GM23338 (cell line): ENCODE measurements at regions not wholly inside any gene's neighbourhood (a gene's known extent, or its start where the extent isn't known, plus 50 kb on each side); places are given as distances from the start of the nearest gene placed in this dataset.

ENCODE experiments used
- ATAC-seq: fragments of 200-7000 bp; cut with Tn5 transposase; 3 replicates; pipeline ENCODE4 v1.9.1; 2020
- DNase-seq: peaks from one replicate; pipeline ENCODE4 v3.0.0-alpha.2; 2015; ENCODE audit warnings: low spot score
- H2AFZ ChIP-seq: fragments of 200-600 bp; sonication (generic); 2 replicates; pipeline ENCODE4 v1.8.0; 2016; ENCODE audit warnings: antibody characterized with exemption, mild to moderate bottlenecking, moderate library complexity
- H3F3A ChIP-seq: fragments of 200-600 bp; sonication (generic); replicated peaks from 2 replicates; pipeline ENCODE4 v1.8.0; 2017; ENCODE audit warnings: antibody characterized with exemption, mixed run types, low read depth
- H3K27ac ChIP-seq: fragments of 200-600 bp; sonication (generic); 2 replicates; pipeline ENCODE4 v1.6.1; 2016; ENCODE audit warnings: low read depth
- H3K27me3 ChIP-seq: fragments of 200-600 bp; sonication (generic); 2 replicates; pipeline ENCODE4 v1.8.0; 2016; ENCODE audit warnings: mild to moderate bottlenecking, mixed run types, moderate library complexity; ENCODE audit not compliant: insufficient read depth
- H3K36me3 ChIP-seq: fragments of 200-600 bp; sonication (generic); 2 replicates; pipeline ENCODE4 v1.8.0; 2016; ENCODE audit warnings: mild to moderate bottlenecking; ENCODE audit not compliant: insufficient read depth
- H3K4me1 ChIP-seq: fragments of 200-600 bp; sonication (generic); 2 replicates; pipeline ENCODE4 v1.8.0; 2016; ENCODE audit warnings: mild to moderate bottlenecking, moderate library complexity; ENCODE audit not compliant: insufficient read depth
- H3K4me2 ChIP-seq: fragments of 200-600 bp; sonication (generic); 2 replicates; pipeline ENCODE4 v1.7.1; 2017; ENCODE audit warnings: mixed run types
- H3K4me3 ChIP-seq: fragments of 200-600 bp; sonication (generic); 2 replicates; pipeline ENCODE4 v1.6.1; 2016; ENCODE audit warnings: mixed run types
- H3K79me2 ChIP-seq: fragments of 200-600 bp; sonication (generic); replicated peaks from 2 replicates; pipeline ENCODE4 v1.8.0; 2017; ENCODE audit warnings: mild to moderate bottlenecking; ENCODE audit not compliant: insufficient read depth
- H3K9me2 ChIP-seq: fragments of 200-600 bp; sonication (generic); 2 replicates; pipeline ENCODE4 v1.8.0; 2017; ENCODE audit not compliant: insufficient read depth
- H4K20me1 ChIP-seq: fragments of 200-600 bp; sonication (generic); replicated peaks from 2 replicates; pipeline ENCODE4 v1.8.0; 2017; ENCODE audit warnings: mild to moderate bottlenecking; ENCODE audit not compliant: insufficient read depth
- H3K27ac Mint-ChIP-seq: 2 replicates; pipeline ENCODE4 v1.8.0; 2020; ENCODE audit warnings: inconsistent platforms, mild to moderate bottlenecking, moderate library complexity, mixed read lengths
- H3K27me3 Mint-ChIP-seq: 3 replicates; pipeline ENCODE4 v1.8.0; 2022; ENCODE audit warnings: low read depth, mild to moderate bottlenecking, moderate library complexity, mixed read lengths, inconsistent platforms; ENCODE audit not compliant: insufficient read depth, poor library complexity
- H3K36me3 Mint-ChIP-seq: 3 replicates; pipeline ENCODE4 v1.8.0; 2021; ENCODE audit warnings: low read depth, mild to moderate bottlenecking, inconsistent platforms, moderate library complexity, mixed read lengths
- H3K4me1 Mint-ChIP-seq: 3 replicates; pipeline ENCODE4 v1.8.0; 2020; ENCODE audit warnings: mild to moderate bottlenecking, inconsistent platforms, mixed read lengths
- H3K4me3 Mint-ChIP-seq: 3 replicates; pipeline ENCODE4 v1.8.0; 2021; ENCODE audit warnings: moderate library complexity, mild to moderate bottlenecking, inconsistent platforms, mixed read lengths
- H3K9me3 Mint-ChIP-seq: 3 replicates; pipeline ENCODE4 v1.8.0; 2020; ENCODE audit warnings: moderate library complexity, mild to moderate bottlenecking, inconsistent platforms, mixed read lengths
- CTCF ChIP-seq, 2 experiments: fragments of 200-600 bp in 1 of 2; sonication (generic) in 1 of 2; conservative IDR thresholded peaks; 2 replicates each; pipeline versions ENCODE4 v1.5.1 to v1.6.1; 2016 to 2017; ENCODE audit warnings: antibody characterized with exemption in 2 of 2, low read depth in 2 of 2, mild to moderate bottlenecking in 2 of 2, moderate library complexity in 1 of 2
- EZH2 ChIP-seq: fragments of 200-600 bp; sonication (generic); IDR thresholded peaks from one replicate; pipeline ENCODE4 v1.8.0; 2017; ENCODE audit warnings: antibody characterized with exemption, mild to moderate bottlenecking, low read depth; ENCODE audit not compliant: unreplicated experiment
- STAT1 ChIP-seq: IDR thresholded peaks from one replicate; pipeline ENCODE4 v1.6.1; 2016; ENCODE audit warnings: antibody characterized with exemption; ENCODE audit not compliant: unreplicated experiment
- ZNF114 ChIP-seq: fragments of 250-450 bp; sonication (Bioruptor Pico); IDR thresholded peaks from 2 replicates; pipeline ENCODE4 v1.5.0; 2020; ENCODE audit warnings: mild to moderate bottlenecking, moderate library complexity
- TF ChIP-seq, protein P1 (sequence below): fragments of 250-450 bp; sonication (Bioruptor Pico); IDR thresholded peaks from 2 replicates; pipeline ENCODE4 v1.5.0; 2020; ENCODE audit warnings: mild to moderate bottlenecking, moderate library complexity

GRCh38 chrX:3550160-3550751 is 163.2 kb downstream of the PRKX start:
- no peaks in the 10 kb centered on the region for H3F3A ChIP-seq
- no peak overlapping the region for H3K4me2 ChIP-seq
- Mint-ChIP-seq H3K27ac (no peak overlapping the region), H3K36me3 (no peaks in the 10 kb centered on the region), H3K4me1 (peaks cover 7% of the 10 kb centered on the region; the same call in 2 of the 3 replicates), H3K4me3 (no peak overlapping the region), H3K27me3 (no peaks in the 10 kb centered on the region), H3K9me3 (peaks cover 3% of the 10 kb centered on the region; the same call in 1 of the 3 replicates)
- no peak overlapping the region for H3K27ac ChIP-seq
- no peaks in the 10 kb centered on the region for H3K79me2 ChIP-seq
- TF ChIP-seq EZH2 (no peak), CTCF (conservative IDR thresholded peaks at IDR 0.05; ENCODE audit: low read depth in 2 of 2) (no peak), ZNF114 (CRISPR knock-in tag) (no peak), STAT1 (no peak)
- TF ChIP-seq, protein P1, sequence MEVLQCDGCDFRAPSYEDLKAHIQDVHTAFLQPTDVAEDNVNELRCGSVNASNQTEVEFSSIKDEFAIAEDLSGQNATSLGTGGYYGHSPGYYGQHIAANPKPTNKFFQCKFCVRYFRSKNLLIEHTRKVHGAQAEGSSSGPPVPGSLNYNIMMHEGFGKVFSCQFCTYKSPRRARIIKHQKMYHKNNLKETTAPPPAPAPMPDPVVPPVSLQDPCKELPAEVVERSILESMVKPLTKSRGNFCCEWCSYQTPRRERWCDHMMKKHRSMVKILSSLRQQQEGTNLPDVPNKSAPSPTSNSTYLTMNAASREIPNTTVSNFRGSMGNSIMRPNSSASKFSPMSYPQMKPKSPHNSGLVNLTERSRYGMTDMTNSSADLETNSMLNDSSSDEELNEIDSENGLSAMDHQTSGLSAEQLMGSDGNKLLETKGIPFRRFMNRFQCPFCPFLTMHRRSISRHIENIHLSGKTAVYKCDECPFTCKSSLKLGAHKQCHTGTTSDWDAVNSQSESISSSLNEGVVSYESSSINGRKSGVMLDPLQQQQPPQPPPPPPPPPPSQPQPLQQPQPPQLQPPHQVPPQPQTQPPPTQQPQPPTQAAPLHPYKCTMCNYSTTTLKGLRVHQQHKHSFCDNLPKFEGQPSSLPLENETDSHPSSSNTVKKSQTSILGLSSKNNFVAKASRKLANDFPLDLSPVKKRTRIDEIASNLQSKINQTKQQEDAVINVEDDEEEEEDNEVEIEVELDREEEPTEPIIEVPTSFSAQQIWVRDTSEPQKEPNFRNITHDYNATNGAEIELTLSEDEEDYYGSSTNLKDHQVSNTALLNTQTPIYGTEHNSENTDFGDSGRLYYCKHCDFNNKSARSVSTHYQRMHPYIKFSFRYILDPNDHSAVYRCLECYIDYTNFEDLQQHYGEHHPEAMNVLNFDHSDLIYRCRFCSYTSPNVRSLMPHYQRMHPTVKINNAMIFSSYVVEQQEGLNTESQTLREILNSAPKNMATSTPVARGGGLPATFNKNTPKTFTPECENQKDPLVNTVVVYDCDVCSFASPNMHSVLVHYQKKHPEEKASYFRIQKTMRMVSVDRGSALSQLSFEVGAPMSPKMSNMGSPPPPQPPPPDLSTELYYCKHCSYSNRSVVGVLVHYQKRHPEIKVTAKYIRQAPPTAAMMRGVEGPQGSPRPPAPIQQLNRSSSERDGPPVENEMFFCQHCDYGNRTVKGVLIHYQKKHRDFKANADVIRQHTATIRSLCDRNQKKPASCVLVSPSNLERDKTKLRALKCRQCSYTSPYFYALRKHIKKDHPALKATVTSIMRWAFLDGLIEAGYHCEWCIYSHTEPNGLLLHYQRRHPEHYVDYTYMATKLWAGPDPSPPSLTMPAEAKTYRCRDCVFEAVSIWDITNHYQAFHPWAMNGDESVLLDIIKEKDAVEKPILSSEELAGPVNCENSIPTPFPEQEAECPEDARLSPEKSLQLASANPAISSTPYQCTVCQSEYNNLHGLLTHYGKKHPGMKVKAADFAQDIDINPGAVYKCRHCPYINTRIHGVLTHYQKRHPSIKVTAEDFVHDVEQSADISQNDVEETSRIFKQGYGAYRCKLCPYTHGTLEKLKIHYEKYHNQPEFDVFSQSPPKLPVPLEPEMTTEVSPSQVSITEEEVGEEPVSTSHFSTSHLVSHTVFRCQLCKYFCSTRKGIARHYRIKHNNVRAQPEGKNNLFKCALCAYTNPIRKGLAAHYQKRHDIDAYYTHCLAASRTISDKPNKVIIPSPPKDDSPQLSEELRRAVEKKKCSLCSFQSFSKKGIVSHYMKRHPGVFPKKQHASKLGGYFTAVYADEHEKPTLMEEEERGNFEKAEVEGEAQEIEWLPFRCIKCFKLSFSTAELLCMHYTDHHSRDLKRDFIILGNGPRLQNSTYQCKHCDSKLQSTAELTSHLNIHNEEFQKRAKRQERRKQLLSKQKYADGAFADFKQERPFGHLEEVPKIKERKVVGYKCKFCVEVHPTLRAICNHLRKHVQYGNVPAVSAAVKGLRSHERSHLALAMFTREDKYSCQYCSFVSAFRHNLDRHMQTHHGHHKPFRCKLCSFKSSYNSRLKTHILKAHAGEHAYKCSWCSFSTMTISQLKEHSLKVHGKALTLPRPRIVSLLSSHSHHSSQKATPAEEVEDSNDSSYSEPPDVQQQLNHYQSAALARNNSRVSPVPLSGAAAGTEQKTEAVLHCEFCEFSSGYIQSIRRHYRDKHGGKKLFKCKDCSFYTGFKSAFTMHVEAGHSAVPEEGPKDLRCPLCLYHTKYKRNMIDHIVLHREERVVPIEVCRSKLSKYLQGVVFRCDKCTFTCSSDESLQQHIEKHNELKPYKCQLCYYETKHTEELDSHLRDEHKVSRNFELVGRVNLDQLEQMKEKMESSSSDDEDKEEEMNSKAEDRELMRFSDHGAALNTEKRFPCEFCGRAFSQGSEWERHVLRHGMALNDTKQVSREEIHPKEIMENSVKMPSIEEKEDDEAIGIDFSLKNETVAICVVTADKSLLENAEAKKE (CRISPR knock-in tag) = no peak
- H3K4me3 ChIP-seq = no peak overlapping the region
- H3K9me2 ChIP-seq = no peaks in the 10 kb centered on the region
- H3K27me3 ChIP-seq = no peaks in the 10 kb centered on the region
- ATAC-seq (no peak), DNase-seq (no peak)
- H3K36me3 ChIP-seq = no peaks in the 10 kb centered on the region
- no peaks in the 10 kb centered on the region for H4K20me1 ChIP-seq
- H3K4me1 ChIP-seq = no peaks in the 10 kb centered on the region
- no peak overlapping the region for H2AFZ ChIP-seq
